HS-27A (cell line): ENCODE measurements at regions not wholly inside any gene's neighbourhood (a gene's known extent, or its start where the extent isn't known, plus 50 kb on each side); places are given as distances from the start of the nearest gene placed in this dataset.

Experiments used
- DNase-seq: peaks from one replicate; pipeline ENCODE4 v3.0.0-alpha.2; 2012; ENCODE audit warnings: low read depth, missing footprints

GRCh38 chr2:88832992-88833389, 141.5 kb downstream of the RPIA start:
- DNase-seq: no peak

- no peak for DNase-seq
Measured at GRCh38 chr2:88834376-88834775, 142.9 kb downstream of the RPIA start.

- DNase-seq: no peak
Measured at GRCh38 chr2:88834866-88835265, 143.4 kb downstream of the RPIA start.

GRCh38 chr2:88835726-88836125, 144.3 kb downstream of the RPIA start:
- DNase-seq: no peak

GRCh38 chr2:88836351-88836750, 144.9 kb downstream of the RPIA start:
- DNase-seq: no peak

- no peak for DNase-seq
Measured at GRCh38 chr2:88837511-88838160, 146.2 kb downstream of the RPIA start.

- no peak for DNase-seq
Measured at GRCh38 chr2:88838165-88838635, 146.7 kb downstream of the RPIA start.

GRCh38 chr2:88841224-88841929, 149.9 kb downstream of the RPIA start:
- DNase-seq: no peak

- DNase-seq: no peak
Measured at GRCh38 chr2:88842656-88843460, 151.4 kb downstream of the RPIA start.

- no peak for DNase-seq
Measured at GRCh38 chr2:88843651-88844050, 152.2 kb downstream of the RPIA start.

GRCh38 chr2:88844960-88845359, 153.5 kb downstream of the RPIA start:
- no peak for DNase-seq

GRCh38 chr2:88845772-88846661, 154.5 kb downstream of the RPIA start:
- no peak for DNase-seq

- DNase-seq: no peak
Measured at GRCh38 chr2:88852753-88853402, 161.4 kb downstream of the RPIA start.

GRCh38 chr2:88853403-88853790, 161.9 kb downstream of the RPIA start:
- DNase-seq: no peak

GRCh38 chr2:88854528-88854927, 163.1 kb downstream of the RPIA start:
- DNase-seq: no peak

GRCh38 chr2:88855620-88856408, 164.3 kb downstream of the RPIA start:
- DNase-seq: no peak

GRCh38 chr2:88856409-88857135, 165.1 kb downstream of the RPIA start:
- DNase-seq: no peak

GRCh38 chr2:88857274-88857741, 165.8 kb downstream of the RPIA start:
- DNase-seq: no peak

GRCh38 chr2:88857951-88858411, 166.5 kb downstream of the RPIA start:
- DNase-seq: no peak

- DNase-seq: no peak
Measured at GRCh38 chr2:88859461-88859860, 168.0 kb downstream of the RPIA start.
